Endothelial cell of hepatic sinusoid (primary cell): ENCODE measurements at regions not wholly inside any gene's neighbourhood (a gene's known extent, or its start where the extent isn't known, plus 50 kb on each side); places are given as distances from the start of the nearest gene placed in this dataset.
"Not testable (repeated sequence)": the region's sequence is repeated elsewhere in the genome, so short reads cannot be mapped to it uniquely, and the experiment has no call there.

ENCODE experiments used
- in situ Hi-C: cut with HindIII; loops from 2 replicates; pipeline ENCODE4 v1.10.0; 2017; ENCODE audit warnings: low sequenced_read_pairs

GRCh38 chr2:129794540-129794939 lies 184.9 kb upstream of the RAB6C start:
- in situ Hi-C loops: no loop called here

DNA sequence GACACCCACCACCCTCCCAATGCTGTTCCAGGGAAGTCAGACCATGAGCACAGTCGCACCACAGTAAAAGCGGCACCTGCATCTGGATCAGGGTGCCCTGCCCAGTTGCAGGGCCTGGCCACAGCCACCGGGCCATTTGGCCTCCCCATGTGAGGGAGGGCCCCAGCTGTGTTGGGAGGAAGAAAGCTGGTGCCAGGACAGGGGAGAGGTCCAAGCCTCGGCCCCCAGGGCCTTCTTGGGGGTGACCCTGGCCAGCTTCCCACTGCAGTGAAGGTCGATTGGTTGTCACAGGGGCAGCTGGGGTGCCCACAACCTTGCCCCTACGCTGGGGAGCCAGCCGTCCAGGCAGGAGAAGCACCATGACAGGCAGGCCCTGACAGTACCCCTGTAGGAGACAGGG lies 183.2 kb upstream of the RAB6C start:
- in situ Hi-C loops: no loop called here

DNA sequence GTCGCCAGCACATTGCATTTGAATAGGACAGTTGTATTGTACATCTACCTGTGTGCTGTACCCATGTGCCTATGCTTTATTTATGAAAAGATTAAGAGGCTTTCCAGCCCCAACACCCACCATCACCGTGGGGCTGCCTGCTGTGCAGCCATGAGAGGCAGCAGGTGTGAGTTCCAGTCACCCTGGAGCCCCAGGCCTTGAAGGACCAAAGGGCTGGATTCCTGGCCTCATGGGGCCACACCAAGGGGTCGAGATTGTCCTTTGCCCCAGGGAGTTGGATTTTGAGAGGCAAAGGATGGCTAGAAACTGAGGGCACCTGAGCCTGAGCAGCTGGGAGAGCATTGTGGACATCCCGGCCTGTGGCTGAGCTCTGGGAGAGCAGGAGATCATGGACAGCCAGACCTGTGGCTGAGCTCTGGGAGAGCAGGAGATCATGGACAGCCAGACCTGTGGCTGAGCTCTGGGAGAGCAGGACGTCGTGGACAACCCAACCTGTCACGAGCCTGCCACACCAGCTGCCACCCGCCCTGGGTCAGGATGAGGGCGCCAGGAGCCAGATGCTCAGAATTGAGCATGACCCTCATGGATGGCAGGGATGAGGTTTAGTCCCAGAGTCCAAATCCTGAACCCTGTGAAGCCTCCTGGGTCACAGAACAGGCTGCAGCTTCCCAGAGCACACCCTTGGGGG lies 182.5 kb upstream of the RAB6C start:
- in situ Hi-C loops: no loop called here

- in situ Hi-C loops: no loop called here
Measured at GRCh38 chr2:129797489-129798300, 181.8 kb upstream of the RAB6C start.

- in situ Hi-C loops: no loop called here
Measured at GRCh38 chr2:129798301-129798581, 181.2 kb upstream of the RAB6C start.

DNA sequence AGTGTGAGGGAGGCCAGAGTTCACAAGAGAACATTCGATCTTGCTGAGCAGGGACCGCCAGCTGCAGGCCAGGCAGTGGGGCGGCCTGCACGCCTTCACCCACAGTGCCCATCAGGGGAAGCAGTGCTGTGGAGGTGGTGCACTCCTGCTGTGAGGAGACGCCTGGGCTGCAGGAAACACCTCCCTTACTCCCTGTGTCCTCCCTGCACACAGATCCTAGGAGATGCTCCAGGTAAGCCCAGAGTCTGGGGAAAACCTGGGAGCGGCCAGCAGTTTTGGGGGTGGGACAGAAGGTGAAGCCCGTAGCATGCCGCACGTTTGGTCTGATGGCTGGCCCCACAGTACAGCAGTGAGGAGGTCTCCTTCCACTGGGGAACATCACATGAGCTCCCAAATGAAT lies 180.8 kb upstream of the RAB6C start:
- in situ Hi-C loops: no loop called here

- in situ Hi-C loops: no loop called here
Measured at GRCh38 chr2:129799036-129799958, 180.2 kb upstream of the RAB6C start.

- in situ Hi-C loops: no loop called here
Measured at GRCh38 chr2:129800285-129800684, 179.2 kb upstream of the RAB6C start.

GRCh38 chr2:129800686-129801085 lies 178.8 kb upstream of the RAB6C start:
- in situ Hi-C loops: no loop called here

DNA sequence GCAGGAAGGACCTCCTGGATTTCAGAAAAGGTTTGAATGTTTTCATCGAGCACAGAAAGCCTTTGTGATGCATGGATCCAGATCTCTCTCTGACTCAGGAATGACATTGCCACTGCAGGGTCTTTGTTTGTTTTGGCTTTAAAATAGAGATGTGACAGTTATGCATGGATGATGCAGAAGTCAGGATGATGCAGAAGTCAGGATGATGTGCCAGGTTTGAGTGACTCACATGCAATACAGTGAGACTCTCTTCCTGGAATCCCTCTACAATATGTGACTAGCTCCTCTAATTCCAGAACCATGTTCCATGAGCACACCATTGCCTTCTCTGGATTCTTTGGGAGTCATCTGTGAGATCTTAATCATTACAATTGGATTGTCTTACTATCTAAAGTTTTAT lies 177.9 kb upstream of the RAB6C start:
- in situ Hi-C loops: no loop called here

GRCh38 chr2:129802290-129802689 lies 177.2 kb upstream of the RAB6C start:
- in situ Hi-C loops: no loop called here

- in situ Hi-C loops: no loop called here
Measured at GRCh38 chr2:129803032-129803431, 176.4 kb upstream of the RAB6C start.

DNA sequence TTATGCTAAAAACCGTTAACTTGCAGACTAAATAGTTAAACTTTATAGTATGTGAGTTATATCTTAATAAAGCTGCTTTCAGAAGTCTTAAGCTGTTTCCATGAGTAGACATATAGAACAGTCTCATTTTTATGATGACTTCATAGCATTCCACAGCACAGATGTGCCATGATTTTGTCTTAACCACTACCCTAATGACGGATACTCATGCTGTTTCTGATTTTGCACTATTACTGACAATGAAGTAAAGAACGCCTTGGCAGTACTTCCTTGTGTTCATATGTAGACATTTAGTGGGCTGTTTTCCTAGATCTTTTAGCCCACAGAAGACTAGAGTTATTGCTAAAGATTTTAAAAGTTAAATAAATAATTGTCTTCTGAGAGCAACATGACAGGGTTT lies 175.6 kb upstream of the RAB6C start:
- in situ Hi-C loops: no loop called here

- in situ Hi-C loops: no loop called here
Measured at GRCh38 chr2:129805899-129806298, 173.6 kb upstream of the RAB6C start.

- in situ Hi-C loops: no loop called here
Measured at GRCh38 chr2:129806317-129806716, 173.1 kb upstream of the RAB6C start.

- in situ Hi-C loops: no loop called here
Measured at GRCh38 chr2:129806990-129807389, 172.5 kb upstream of the RAB6C start.

GRCh38 chr2:129807642-129808338 lies 171.7 kb upstream of the RAB6C start:
- in situ Hi-C loops: not testable (repeated sequence)

- in situ Hi-C loops: no loop called here
Measured at GRCh38 chr2:129810521-129810920, 168.9 kb upstream of the RAB6C start.

DNA sequence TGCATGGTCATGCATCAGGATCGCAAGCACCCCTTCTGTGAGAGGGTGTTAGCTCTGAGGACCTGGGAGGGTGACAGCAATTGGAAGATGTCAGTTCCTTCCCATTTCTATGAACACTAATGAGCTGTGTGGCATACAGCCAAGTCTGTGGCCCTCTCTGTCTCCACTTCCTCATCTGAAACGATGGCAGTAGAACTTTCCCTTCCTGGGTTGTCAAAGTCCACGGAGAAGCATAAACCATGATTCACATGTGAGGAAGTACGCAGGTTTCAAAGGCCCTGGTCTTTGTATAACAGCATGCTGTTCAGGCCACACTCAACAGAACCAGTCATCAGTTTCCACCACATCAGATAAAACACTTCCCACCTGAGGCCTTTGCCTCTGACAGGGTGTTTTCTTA lies 167.4 kb upstream of the RAB6C start:
- in situ Hi-C loops: no loop called here

- in situ Hi-C loops: no loop called here
Measured at GRCh38 chr2:129812654-129813053, 166.8 kb upstream of the RAB6C start.

DNA sequence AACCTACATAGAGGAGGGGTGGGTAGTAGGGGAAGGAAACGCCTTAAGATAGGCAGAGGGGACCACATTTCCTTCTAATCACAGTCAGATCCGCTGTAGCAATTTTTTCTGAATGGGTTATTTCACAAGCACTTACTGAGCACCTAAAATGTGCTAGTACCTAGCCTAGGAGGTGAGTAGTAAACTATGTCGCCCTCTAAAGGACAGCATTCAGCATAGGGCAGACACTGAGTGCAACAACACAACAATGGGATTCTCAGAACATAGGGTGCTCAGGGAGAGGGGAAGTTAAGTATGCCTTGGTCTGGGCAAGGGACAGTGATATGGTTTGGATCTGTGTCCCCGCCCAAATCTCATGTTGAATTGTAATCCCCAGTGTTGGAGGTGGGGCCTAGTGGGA lies 166.1 kb upstream of the RAB6C start:
- in situ Hi-C loops: no loop called here
